Testis (tissue), 2 donors: ENCODE measurements at regions not wholly inside any gene's neighbourhood (a gene's known extent, or its start where the extent isn't known, plus 50 kb on each side); places are given as distances from the start of the nearest gene placed in this dataset.
"Not testable (repeated sequence)": the region's sequence is repeated elsewhere in the genome, so short reads cannot be mapped to it uniquely, and the experiment has no call there.

Experiments
- DNase-seq: peaks from one replicate; pipeline ENCODE4 v3.0.0-alpha.2; 2019
- H3K27ac ChIP-seq, 2 donors: fragments of 200-600 bp; sonication (generic); one replicate each; pipeline ENCODE4 v1.5.1; 2019
- H3K27me3 ChIP-seq: fragments of 200-600 bp; sonication (generic); one replicate; pipeline ENCODE4 v1.5.1; 2019
- H3K36me3 ChIP-seq: fragments of 200-600 bp; sonication (generic); one replicate; pipeline ENCODE4 v1.5.1; 2017; ENCODE audit warnings: low read depth; ENCODE audit errors: missing control alignments
- H3K4me1 ChIP-seq: fragments of 200-600 bp; sonication (generic); one replicate; pipeline ENCODE4 v1.5.1; 2019
- H3K4me3 ChIP-seq, 2 donors: fragments of 200-600 bp; sonication (generic); one replicate each; pipeline ENCODE4 v1.5.1; 2017 to 2019
- H3K9me3 ChIP-seq: fragments of 200-600 bp; sonication (generic); one replicate; pipeline ENCODE4 v1.5.1; 2017
- CTCF ChIP-seq, 3 experiments: fragments of 450-650 bp in 2 of 3; fragments of 200-600 bp in 1 of 3; sonication (generic) in 1 of 3; IDR thresholded peaks; one replicate each; pipeline ENCODE4 v1.5.1; 2016 to 2019; ENCODE audit warnings: antibody characterized with exemption in 3 of 3, mild to moderate bottlenecking in 2 of 3, moderate library complexity in 1 of 3
- POLR2A ChIP-seq: fragments of 450-650 bp; IDR thresholded peaks from one replicate; pipeline ENCODE4 v1.6.1; 2017; ENCODE audit warnings: antibody characterized with exemption, mild to moderate bottlenecking, moderate library complexity
- WGBS, 2 donors: methylation state at CpG; one replicate each; pipeline ENCODE4 v1.1.5; 2018; 5-methylcytosine and 5-hydroxymethylcytosine counted together
- intact Hi-C: fragments of 100-400 bp; cut with DNase I; formaldehyde crosslinking; loops from one replicate; pipeline ENCODE4 v1.15.1; 2023; ENCODE audit warnings: low total_unique reads

GRCh38 chr2:40032650-40033319, 253.7 kb upstream of the THUMPD2 start:
- no peak for TF ChIP-seq CTCF (IDR thresholded peaks at IDR 0.05)
- TF ChIP-seq POLR2A: no peak
- Histone ChIP-seq H3K27me3 (no peaks in the 10 kb centered on the region), H3K27ac (no peak overlapping the region), H3K9me3 (no peaks in the 10 kb centered on the region), H3K4me1 (no peaks in the 10 kb centered on the region), H3K4me3 (no peak overlapping the region), H3K36me3 (no peaks in the 10 kb centered on the region)
- no peak for DNase-seq
- intact Hi-C loops: no loop called here
- WGBS, 2 donors: 75 to 87% methylated on average over 2 of the region's 2 CpGs

GRCh38 chr2:40030456-40030975, 251.5 kb upstream of the THUMPD2 start:
- no peak for DNase-seq
- Histone ChIP-seq H3K9me3 (no peaks in the 10 kb centered on the region), H3K27ac (no peak overlapping the region), H3K36me3 (no peaks in the 10 kb centered on the region), H3K4me1 (no peaks in the 10 kb centered on the region), H3K27me3 (no peaks in the 10 kb centered on the region), H3K4me3 (no peak overlapping the region)
- intact Hi-C loops: no loop called here
- WGBS, 2 donors: 93 to 94% methylated on average over 2 of the region's 2 CpGs
- TF ChIP-seq POLR2A: no peak
- no peak for TF ChIP-seq CTCF (IDR thresholded peaks at IDR 0.05)

GRCh38 chr2:40028792-40029488, 249.9 kb upstream of the THUMPD2 start:
- TF ChIP-seq CTCF (IDR thresholded peaks at IDR 0.05) (no peak), POLR2A (no peak)
- H3K4me1 ChIP-seq: no peaks in the 10 kb centered on the region
- no peak overlapping the region for H3K27ac ChIP-seq
- no peak for DNase-seq
- H3K36me3 ChIP-seq: no peaks in the 10 kb centered on the region
- H3K4me3 ChIP-seq: no peak overlapping the region
- H3K9me3 ChIP-seq: no peaks in the 10 kb centered on the region
- 92 to 97% methylated on average over 1 of the region's 1 CpG for WGBS, 2 donors
- intact Hi-C loops: no loop called here
- H3K27me3 ChIP-seq: no peaks in the 10 kb centered on the region

GRCh38 chr2:40027968-40028367, 248.9 kb upstream of the THUMPD2 start:
- Histone ChIP-seq H3K9me3 (no peaks in the 10 kb centered on the region), H3K36me3 (no peaks in the 10 kb centered on the region), H3K4me1 (no peaks in the 10 kb centered on the region), H3K27ac (no peak overlapping the region), H3K27me3 (no peaks in the 10 kb centered on the region), H3K4me3 (no peak overlapping the region)
- no peak for DNase-seq
- intact Hi-C loops: no loop called here
- TF ChIP-seq POLR2A (no peak), CTCF (IDR thresholded peaks at IDR 0.05) (no peak)
- 81 to 87% methylated on average over 1 of the region's 1 CpG for WGBS, 2 donors

GRCh38 chr2:40025276-40025675, 246.2 kb upstream of the THUMPD2 start:
- H3K9me3 ChIP-seq, H3K27ac ChIP-seq, DNase-seq, H3K4me3 ChIP-seq, H3K4me1 ChIP-seq, H3K36me3 ChIP-seq, intact Hi-C loops, H3K27me3 ChIP-seq: not testable (repeated sequence)
- WGBS, 2 donors: 83 to 89% methylated on average over 3 of the region's 3 CpGs
